CD14-positive monocyte (primary cell): ENCODE measurements at regions not wholly inside any gene's neighbourhood (a gene's known extent, or its start where the extent isn't known, plus 50 kb on each side); places are given as distances from the start of the nearest gene placed in this dataset.

Experiments used
- DNase-seq, 3 donors: peaks; one replicate each; pipeline ENCODE4 v3.0.0-alpha.2; 2011 to 2022
- H2AFZ ChIP-seq: 2 replicates; pipeline ENCODE4 v1.6.0; 2012; ENCODE audit warnings: mild to moderate bottlenecking, low read depth, low read length, inconsistent platforms; ENCODE audit not compliant: insufficient read depth, poor library complexity, severe bottlenecking
- H3K27ac ChIP-seq, 2 donors: 1 replicate in 1 of 2; 2 replicates in 1 of 2; pipeline ENCODE4 v1.5.1; 2012 to 2013; ENCODE audit warnings: low read length in 2 of 2, control low read depth in 1 of 2, inconsistent platforms in 1 of 2, low read depth in 1 of 2, mild to moderate bottlenecking in 1 of 2
- H3K27me3 ChIP-seq, 2 donors: one replicate each; pipeline versions ENCODE4 v1.6.0 to v1.6.1; 2011 to 2013; ENCODE audit warnings: low read length in 2 of 2; ENCODE audit not compliant: control insufficient read depth in 2 of 2, insufficient read depth in 2 of 2
- H3K36me3 ChIP-seq, 2 donors: replicated peaks in 1 of 2; 1 replicate in 1 of 2; 2 replicates in 1 of 2; pipeline versions ENCODE4 v1.5.1 to v1.6.1; 2012 to 2013; ENCODE audit warnings: low read length in 2 of 2, control low read depth in 1 of 2, inconsistent platforms in 1 of 2, mild to moderate bottlenecking in 1 of 2; ENCODE audit not compliant: insufficient read depth in 2 of 2, control insufficient read depth in 1 of 2
- H3K4me1 ChIP-seq, 2 donors: 1 replicate in 1 of 2; 2 replicates in 1 of 2; pipeline versions ENCODE4 v1.5.1 to v1.6.1; 2012 to 2013; ENCODE audit warnings: low read length in 2 of 2, control low read depth in 1 of 2, inconsistent platforms in 1 of 2, mild to moderate bottlenecking in 1 of 2, moderate library complexity in 1 of 2; ENCODE audit not compliant: insufficient read depth in 2 of 2, control insufficient read depth in 1 of 2
- H3K4me2 ChIP-seq: replicated peaks from 2 replicates; pipeline ENCODE3; 2012; ENCODE audit warnings: low read length, moderate library complexity, mild to moderate bottlenecking; ENCODE audit not compliant: poor library complexity, severe bottlenecking; ENCODE audit errors: extremely low read depth
- H3K4me3 ChIP-seq, 3 experiments: fragments of 200-600 bp in 1 of 3; sonication (generic) in 1 of 3; replicated peaks in 1 of 3; 1 replicate in 2 of 3; 2 replicates in 1 of 3; pipeline ENCODE4 v1.5.1; 2011 to 2013; ENCODE audit warnings: low read length in 3 of 3, mild to moderate bottlenecking in 3 of 3, control low read depth in 2 of 3, low read depth in 2 of 3, inconsistent platforms in 1 of 3, moderate library complexity in 1 of 3
- H3K79me2 ChIP-seq: 2 replicates; pipeline ENCODE4 v1.6.0; 2012; ENCODE audit warnings: mild to moderate bottlenecking, control low read depth, inconsistent platforms, low read length, moderate library complexity; ENCODE audit not compliant: insufficient read depth
- H3K9ac ChIP-seq: 2 replicates; pipeline ENCODE4 v1.6.0; 2017; ENCODE audit warnings: low read length, mild to moderate bottlenecking; ENCODE audit not compliant: insufficient read depth, poor library complexity, severe bottlenecking
- H3K9me3 ChIP-seq, 2 donors: replicated peaks in 1 of 2; 1 replicate in 1 of 2; 2 replicates in 1 of 2; pipeline versions ENCODE4 v1.5.1 to v1.6.1; 2012 to 2013; ENCODE audit warnings: low read length in 2 of 2, control low read depth in 1 of 2; ENCODE audit not compliant: control insufficient read depth in 1 of 2, insufficient read depth in 1 of 2
- H4K20me1 ChIP-seq: 2 replicates; pipeline ENCODE4 v1.6.0; 2012; ENCODE audit warnings: mild to moderate bottlenecking, low read length, control low read depth, moderate library complexity; ENCODE audit not compliant: insufficient read depth
- H3K27ac Mint-ChIP-seq, 7 donors: one replicate each; pipeline ENCODE4 v1.8.0; 2020; ENCODE audit warnings: mild to moderate bottlenecking in 7 of 7, mixed read lengths in 7 of 7, moderate library complexity in 6 of 7, inconsistent platforms in 2 of 7
- H3K27me3 Mint-ChIP-seq, 3 donors: one replicate each; pipeline ENCODE4 v1.8.0; 2021 to 2022; ENCODE audit warnings: low read depth in 3 of 3, mild to moderate bottlenecking in 3 of 3, mixed read lengths in 3 of 3, moderate library complexity in 3 of 3, inconsistent platforms in 1 of 3
- H3K36me3 Mint-ChIP-seq, 2 donors: one replicate each; pipeline ENCODE4 v1.8.0; 2020; ENCODE audit warnings: mixed read lengths in 2 of 2, inconsistent platforms in 1 of 2, mild to moderate bottlenecking in 1 of 2
- H3K4me1 Mint-ChIP-seq: one replicate; pipeline ENCODE4 v1.8.0; 2020; ENCODE audit warnings: mild to moderate bottlenecking, mixed read lengths
- H3K4me3 Mint-ChIP-seq, 2 donors: one replicate each; pipeline ENCODE4 v1.8.0; 2020; ENCODE audit warnings: mild to moderate bottlenecking in 2 of 2, mixed read lengths in 2 of 2, moderate library complexity in 1 of 2
- H3K9me3 Mint-ChIP-seq, 7 donors: one replicate each; pipeline ENCODE4 v1.8.0; 2020 to 2022; ENCODE audit warnings: mixed read lengths in 7 of 7, mild to moderate bottlenecking in 6 of 7, moderate library complexity in 6 of 7, inconsistent platforms in 2 of 7
- CTCF ChIP-seq: fragments of 200-600 bp; IDR thresholded peaks from one replicate; pipeline ENCODE4 v1.8.0; 2022; ENCODE audit warnings: antibody characterized with exemption, mild to moderate bottlenecking
- WGBS: methylation state at CpG from one replicate; pipeline ENCODE4 v1.1.5; 2013; ENCODE audit warnings: missing lambda C conversion rate; ENCODE audit not compliant: insufficient coverage; 5-methylcytosine and 5-hydroxymethylcytosine counted together
- intact Hi-C, 2 donors: fragments of 100-400 bp; cut with micrococcal nuclease; formaldehyde crosslinking; loops; one replicate each; pipeline versions ENCODE4 v1.15.0 to v1.15.1; 2023

GRCh38 chr2:15775753-15776628 lies 164.4 kb upstream of the MYCN start:
- H3K9ac ChIP-seq, result no peak overlapping the region
- Mint-ChIP-seq H3K27me3 (peaks cover 0 to 2% (median 0%) of the 10 kb centered on the region in 3 donors), H3K36me3 (no peaks in the 10 kb centered on the region), H3K9me3 (peaks cover 0 to 3% (median 0%) of the 10 kb centered on the region in 7 donors), H3K4me1 (no peaks in the 10 kb centered on the region), H3K4me3 (no peak overlapping the region), H3K27ac (peak overlapping the region in 1 of 7 donors; percentile 12)
- intact Hi-C loops, result no loop called here
- H3K27ac ChIP-seq, result no peak overlapping the region
- WGBS, result 20% methylated on average over 1 of the region's 4 CpGs
- no peaks in the 10 kb centered on the region for H3K36me3 ChIP-seq
- no peaks in the 10 kb centered on the region for H3K9me3 ChIP-seq
- no peak overlapping the region for H2AFZ ChIP-seq
- DNase-seq, result no peak
- no peak overlapping the region for H3K4me2 ChIP-seq
- no peaks in the 10 kb centered on the region for H4K20me1 ChIP-seq
- H3K4me3 ChIP-seq, result no peak overlapping the region
- H3K27me3 ChIP-seq, result no peaks in the 10 kb centered on the region
- H3K79me2 ChIP-seq, result no peaks in the 10 kb centered on the region
- no peaks in the 10 kb centered on the region for H3K4me1 ChIP-seq
- no peak for TF ChIP-seq CTCF

GRCh38 chr2:15776629-15776919 lies 163.8 kb upstream of the MYCN start:
- no peaks in the 10 kb centered on the region for H3K4me1 Mint-ChIP-seq
- no peaks in the 10 kb centered on the region for H3K36me3 ChIP-seq
- H3K4me2 ChIP-seq, result no peak overlapping the region
- H4K20me1 ChIP-seq, result no peaks in the 10 kb centered on the region
- no peaks in the 10 kb centered on the region for H3K79me2 ChIP-seq
- no peaks in the 10 kb centered on the region for H3K9me3 ChIP-seq
- 8% methylated on average over 2 of the region's 3 CpGs for WGBS
- intact Hi-C loops, result no loop called here
- H2AFZ ChIP-seq, result no peak overlapping the region
- no peak overlapping the region for H3K4me3 Mint-ChIP-seq
- H3K9ac ChIP-seq, result no peak overlapping the region
- H3K9me3 Mint-ChIP-seq, result peaks cover 0 to 3% (median 0%) of the 10 kb centered on the region in 7 donors
- DNase-seq, result no peak
- TF ChIP-seq CTCF, result no peak
- no peaks in the 10 kb centered on the region for H3K4me1 ChIP-seq
- H3K27ac Mint-ChIP-seq, result no peak overlapping the region
- H3K36me3 Mint-ChIP-seq, result no peaks in the 10 kb centered on the region
- H3K4me3 ChIP-seq, result no peak overlapping the region
- peaks cover 0 to 2% (median 0%) of the 10 kb centered on the region in 3 donors for H3K27me3 Mint-ChIP-seq
- no peaks in the 10 kb centered on the region for H3K27me3 ChIP-seq
- no peak overlapping the region for H3K27ac ChIP-seq
